ENCODE measurements at regions not wholly inside any gene's neighbourhood (a gene's known extent, or its start where the extent isn't known, plus 50 kb on each side); places are given as distances from the start of the nearest gene placed in this dataset.

DNA sequence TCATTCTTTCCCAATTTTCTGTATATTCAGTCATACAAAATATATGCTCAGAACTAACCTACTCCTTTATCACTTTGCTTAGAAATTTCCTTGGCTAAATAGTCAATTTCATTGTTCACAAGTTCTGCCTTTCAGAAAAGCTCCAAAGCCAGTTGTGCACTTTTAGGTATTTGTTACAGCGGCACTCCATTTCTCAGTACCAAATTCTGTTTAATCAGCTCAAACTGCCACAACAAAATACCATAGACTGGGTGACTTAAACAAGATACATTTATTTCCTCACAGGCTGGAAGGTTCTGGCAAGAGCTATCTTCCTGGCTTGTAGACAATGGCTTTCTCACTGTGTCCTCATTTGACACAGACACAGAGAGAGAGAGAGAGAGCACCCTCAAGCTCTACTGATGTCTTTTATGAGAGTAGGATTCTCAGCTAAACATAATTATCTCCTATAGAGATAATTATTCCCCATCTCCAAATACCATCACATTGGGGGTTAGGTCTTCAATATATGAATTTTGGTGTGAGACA is 188.8 kb upstream of the FSTL5 start:
- TF ChIP-seq, protein P1, sequence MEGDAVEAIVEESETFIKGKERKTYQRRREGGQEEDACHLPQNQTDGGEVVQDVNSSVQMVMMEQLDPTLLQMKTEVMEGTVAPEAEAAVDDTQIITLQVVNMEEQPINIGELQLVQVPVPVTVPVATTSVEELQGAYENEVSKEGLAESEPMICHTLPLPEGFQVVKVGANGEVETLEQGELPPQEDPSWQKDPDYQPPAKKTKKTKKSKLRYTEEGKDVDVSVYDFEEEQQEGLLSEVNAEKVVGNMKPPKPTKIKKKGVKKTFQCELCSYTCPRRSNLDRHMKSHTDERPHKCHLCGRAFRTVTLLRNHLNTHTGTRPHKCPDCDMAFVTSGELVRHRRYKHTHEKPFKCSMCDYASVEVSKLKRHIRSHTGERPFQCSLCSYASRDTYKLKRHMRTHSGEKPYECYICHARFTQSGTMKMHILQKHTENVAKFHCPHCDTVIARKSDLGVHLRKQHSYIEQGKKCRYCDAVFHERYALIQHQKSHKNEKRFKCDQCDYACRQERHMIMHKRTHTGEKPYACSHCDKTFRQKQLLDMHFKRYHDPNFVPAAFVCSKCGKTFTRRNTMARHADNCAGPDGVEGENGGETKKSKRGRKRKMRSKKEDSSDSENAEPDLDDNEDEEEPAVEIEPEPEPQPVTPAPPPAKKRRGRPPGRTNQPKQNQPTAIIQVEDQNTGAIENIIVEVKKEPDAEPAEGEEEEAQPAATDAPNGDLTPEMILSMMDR (IDR thresholded peaks at IDR 0.05), result no peak
- TF ChIP-seq ZFX (IDR thresholded peaks at IDR 0.05; ENCODE audit: borderline replicate concordance), result no peak

Data from 22Rv1 (cell line).